Neural cell (in vitro differentiated cells): ENCODE measurements at regions not wholly inside any gene's neighbourhood (a gene's known extent, or its start where the extent isn't known, plus 50 kb on each side); places are given as distances from the start of the nearest gene placed in this dataset.

Experiments
- H2AFZ ChIP-seq: fragments of 200-600, 300-800 bp; sonication (generic), shearing (Covaris generic); 2 replicates; pipeline ENCODE4 v1.6.0; 2014; ENCODE audit warnings: low read depth, mild to moderate bottlenecking, antibody characterized with exemption, low read length, moderate library complexity
- H3F3A ChIP-seq: fragments of 200-600 bp; shearing (Covaris generic); 2 replicates; pipeline ENCODE4 v1.6.1; 2016; ENCODE audit warnings: mild to moderate bottlenecking, moderate library complexity, mixed read lengths, antibody characterized with exemption, low read length; ENCODE audit not compliant: insufficient read depth, poor library complexity, severe bottlenecking
- H3K27ac ChIP-seq: fragments of 200-600, 300-800 bp; sonication (generic), shearing (Covaris generic); 2 replicates; pipeline ENCODE4 v1.5.1; 2014; ENCODE audit warnings: mild to moderate bottlenecking, low read length, moderate library complexity
- H3K27me3 ChIP-seq: fragments of 300-800, 200-600 bp; sonication (generic), shearing (Covaris generic); 2 replicates; pipeline ENCODE4 v1.6.0; 2014; ENCODE audit warnings: mild to moderate bottlenecking, low read depth, low read length, moderate library complexity; ENCODE audit not compliant: insufficient read depth
- H3K36me3 ChIP-seq: fragments of 300-800, 200-600 bp; sonication (generic), shearing (Covaris generic); 2 replicates; pipeline ENCODE4 v1.5.1; 2014; ENCODE audit warnings: mild to moderate bottlenecking, antibody characterized with exemption, low read length, moderate library complexity; ENCODE audit not compliant: insufficient read depth
- H3K4me2 ChIP-seq: fragments of 300-800, 200-600 bp; sonication (generic), shearing (Covaris generic); 2 replicates; pipeline ENCODE4 v1.6.0; 2014; ENCODE audit warnings: mild to moderate bottlenecking, low read length
- H3K4me3 ChIP-seq: fragments of 300-800, 200-600 bp; sonication (generic), shearing (Covaris generic); 2 replicates; pipeline ENCODE4 v1.5.1; 2014; ENCODE audit warnings: mild to moderate bottlenecking, low read length, moderate library complexity
- H3K79me2 ChIP-seq: fragments of 200-600 bp; shearing (Covaris generic); replicated peaks from 2 replicates; pipeline ENCODE4 v1.6.0; 2014; ENCODE audit warnings: mild to moderate bottlenecking, low read length, moderate library complexity; ENCODE audit not compliant: insufficient read depth
- H3K9ac ChIP-seq: fragments of 300-800, 200-600 bp; sonication (generic), shearing (Covaris generic); 2 replicates; pipeline ENCODE4 v1.6.1; 2016; ENCODE audit warnings: mild to moderate bottlenecking, low read length, mixed read lengths
- H3K9me2 ChIP-seq: fragments of 200-600 bp; shearing (Covaris generic); 2 replicates; pipeline ENCODE4 v1.6.1; 2016; ENCODE audit warnings: mild to moderate bottlenecking, low read length, mixed read lengths; ENCODE audit not compliant: insufficient read depth
- H3K9me3 ChIP-seq: fragments of 200-600, 300-800 bp; sonication (generic), shearing (Covaris generic); 2 replicates; pipeline ENCODE4 v1.6.1; 2016; ENCODE audit warnings: mild to moderate bottlenecking, mixed run types, low read length, moderate library complexity, mixed read lengths
- H4K20me1 ChIP-seq: fragments of 200-600 bp; shearing (Covaris generic); 2 replicates; pipeline ENCODE4 v1.6.1; 2016; ENCODE audit warnings: mild to moderate bottlenecking, mixed run types; ENCODE audit not compliant: insufficient read depth
- EP300 ChIP-seq: fragments of 450-650 bp; conservative IDR thresholded peaks from 2 replicates; pipeline ENCODE4 v1.6.1; 2014; ENCODE audit warnings: antibody characterized with exemption, mild to moderate bottlenecking, moderate library complexity; ENCODE audit not compliant: poor library complexity, severe bottlenecking
- EZH2 ChIP-seq: fragments of 200-600, 300-800 bp; shearing (Covaris generic), sonication (generic); IDR thresholded peaks from 2 replicates; pipeline ENCODE4 v1.6.1; 2014; ENCODE audit warnings: antibody characterized with exemption, low read length, borderline replicate concordance, mild to moderate bottlenecking; ENCODE audit not compliant: insufficient read depth, poor library complexity, severe bottlenecking
- MXI1 ChIP-seq: fragments of 450-650 bp; conservative IDR thresholded peaks from 2 replicates; pipeline ENCODE4 v1.6.1; 2014; ENCODE audit warnings: antibody characterized with exemption, mild to moderate bottlenecking; ENCODE audit not compliant: poor library complexity, severe bottlenecking
- POLR2AphosphoS5 ChIP-seq: IDR thresholded peaks from 2 replicates; pipeline ENCODE4 v1.6.1; 2012
- RAD21 ChIP-seq: fragments of 450-650 bp; conservative IDR thresholded peaks from 2 replicates; pipeline ENCODE4 v1.6.1; 2014; ENCODE audit warnings: antibody characterized with exemption, mild to moderate bottlenecking, moderate library complexity
- SMC3 ChIP-seq: fragments of 450-650 bp; conservative IDR thresholded peaks from 2 replicates; pipeline ENCODE4 v1.6.1; 2014; ENCODE audit warnings: antibody characterized with exemption, mild to moderate bottlenecking, moderate library complexity; ENCODE audit not compliant: poor library complexity
- TAF1 ChIP-seq: IDR thresholded peaks from 2 replicates; pipeline ENCODE4 v1.6.1; 2012; ENCODE audit warnings: low read depth
- TF ChIP-seq, protein P1 (sequence below): fragments of 450-650 bp; IDR thresholded peaks from 2 replicates; pipeline ENCODE4 v1.5.1; 2014; ENCODE audit warnings: antibody characterized with exemption, mild to moderate bottlenecking, moderate library complexity; ENCODE audit not compliant: poor library complexity, severe bottlenecking
- TF ChIP-seq, protein P2 (sequence below): IDR thresholded peaks from 2 replicates; pipeline ENCODE4 v1.6.1; 2012; ENCODE audit warnings: borderline replicate concordance

DNA sequence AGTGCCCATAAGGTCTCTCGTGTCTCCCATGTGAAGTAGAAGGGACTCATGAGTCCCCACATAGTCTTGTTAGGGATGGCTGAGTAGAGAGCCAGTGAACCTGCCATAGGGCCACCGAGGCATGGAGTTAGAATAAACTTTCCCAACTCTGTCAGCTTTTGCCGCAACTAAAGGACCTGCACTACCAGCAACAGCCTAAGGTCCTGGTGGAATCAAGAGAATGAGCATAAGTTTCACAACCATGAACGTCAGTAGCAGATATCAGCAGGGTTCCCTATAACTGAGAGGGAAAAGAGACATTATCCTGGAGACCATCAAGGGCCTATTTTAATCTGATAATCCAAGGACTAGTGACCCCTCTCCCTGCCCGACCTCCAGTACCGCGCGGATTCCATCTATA, 60.3 kb upstream of the FNDC3B start:
- TF ChIP-seq RAD21 (no peak), SMC3 (no peak), EZH2 (no peak), POLR2AphosphoS5 (no peak), EP300 (no peak)
- no peak overlapping the region for H3K4me2 ChIP-seq
- no peaks in the 10 kb centered on the region for H3K27me3 ChIP-seq

DNA sequence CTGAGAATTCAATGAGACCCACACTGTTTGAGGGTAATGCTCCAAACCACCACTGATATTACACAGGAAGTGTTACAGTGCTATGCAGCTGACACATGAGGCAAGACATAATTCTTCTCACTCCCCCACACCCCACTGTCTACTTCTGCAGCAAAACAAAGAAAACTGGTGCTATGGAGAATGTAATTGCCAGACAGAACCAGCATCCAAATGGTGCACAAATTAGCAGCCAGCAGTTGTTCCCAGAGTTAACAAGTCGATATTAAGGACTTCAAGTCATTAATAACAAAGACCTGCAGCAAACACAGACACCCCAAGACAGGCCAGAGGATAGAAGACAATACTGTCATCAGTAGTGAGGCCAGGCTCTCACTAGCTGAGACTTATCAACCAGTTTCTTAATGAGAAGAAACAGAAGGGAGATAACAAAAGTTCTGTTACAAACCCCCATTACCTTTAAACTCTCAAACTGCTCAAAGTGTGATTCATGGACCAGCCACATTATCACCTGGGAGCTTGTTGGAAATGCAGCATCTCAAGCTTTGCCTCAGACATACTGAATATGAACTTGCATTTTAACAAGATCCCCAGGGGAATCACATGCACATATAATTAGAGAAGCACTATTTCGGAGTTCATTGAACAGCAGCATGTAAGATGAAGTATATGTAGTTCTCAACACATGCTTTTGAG, 58.7 kb upstream of the FNDC3B start:
- Histone ChIP-seq H3K27ac (no peak overlapping the region), H3K9me2 (no peaks in the 10 kb centered on the region), H2AFZ (no peak overlapping the region), H3K9me3 (no peaks in the 10 kb centered on the region), H3F3A (no peaks in the 10 kb centered on the region), H3K36me3 (no peaks in the 10 kb centered on the region), H3K4me2 (no peak overlapping the region), H3K79me2 (no peaks in the 10 kb centered on the region), H3K4me3 (no peak overlapping the region), H3K27me3 (no peaks in the 10 kb centered on the region), H3K9ac (no peak overlapping the region), H4K20me1 (no peaks in the 10 kb centered on the region)
- TF ChIP-seq MXI1: no peak
- no peak for TF ChIP-seq TAF1
- TF ChIP-seq RAD21: no peak
- no peak for TF ChIP-seq POLR2AphosphoS5
- TF ChIP-seq, protein P1, sequence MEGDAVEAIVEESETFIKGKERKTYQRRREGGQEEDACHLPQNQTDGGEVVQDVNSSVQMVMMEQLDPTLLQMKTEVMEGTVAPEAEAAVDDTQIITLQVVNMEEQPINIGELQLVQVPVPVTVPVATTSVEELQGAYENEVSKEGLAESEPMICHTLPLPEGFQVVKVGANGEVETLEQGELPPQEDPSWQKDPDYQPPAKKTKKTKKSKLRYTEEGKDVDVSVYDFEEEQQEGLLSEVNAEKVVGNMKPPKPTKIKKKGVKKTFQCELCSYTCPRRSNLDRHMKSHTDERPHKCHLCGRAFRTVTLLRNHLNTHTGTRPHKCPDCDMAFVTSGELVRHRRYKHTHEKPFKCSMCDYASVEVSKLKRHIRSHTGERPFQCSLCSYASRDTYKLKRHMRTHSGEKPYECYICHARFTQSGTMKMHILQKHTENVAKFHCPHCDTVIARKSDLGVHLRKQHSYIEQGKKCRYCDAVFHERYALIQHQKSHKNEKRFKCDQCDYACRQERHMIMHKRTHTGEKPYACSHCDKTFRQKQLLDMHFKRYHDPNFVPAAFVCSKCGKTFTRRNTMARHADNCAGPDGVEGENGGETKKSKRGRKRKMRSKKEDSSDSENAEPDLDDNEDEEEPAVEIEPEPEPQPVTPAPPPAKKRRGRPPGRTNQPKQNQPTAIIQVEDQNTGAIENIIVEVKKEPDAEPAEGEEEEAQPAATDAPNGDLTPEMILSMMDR: no peak
- TF ChIP-seq SMC3: no peak
- TF ChIP-seq, protein P2, sequence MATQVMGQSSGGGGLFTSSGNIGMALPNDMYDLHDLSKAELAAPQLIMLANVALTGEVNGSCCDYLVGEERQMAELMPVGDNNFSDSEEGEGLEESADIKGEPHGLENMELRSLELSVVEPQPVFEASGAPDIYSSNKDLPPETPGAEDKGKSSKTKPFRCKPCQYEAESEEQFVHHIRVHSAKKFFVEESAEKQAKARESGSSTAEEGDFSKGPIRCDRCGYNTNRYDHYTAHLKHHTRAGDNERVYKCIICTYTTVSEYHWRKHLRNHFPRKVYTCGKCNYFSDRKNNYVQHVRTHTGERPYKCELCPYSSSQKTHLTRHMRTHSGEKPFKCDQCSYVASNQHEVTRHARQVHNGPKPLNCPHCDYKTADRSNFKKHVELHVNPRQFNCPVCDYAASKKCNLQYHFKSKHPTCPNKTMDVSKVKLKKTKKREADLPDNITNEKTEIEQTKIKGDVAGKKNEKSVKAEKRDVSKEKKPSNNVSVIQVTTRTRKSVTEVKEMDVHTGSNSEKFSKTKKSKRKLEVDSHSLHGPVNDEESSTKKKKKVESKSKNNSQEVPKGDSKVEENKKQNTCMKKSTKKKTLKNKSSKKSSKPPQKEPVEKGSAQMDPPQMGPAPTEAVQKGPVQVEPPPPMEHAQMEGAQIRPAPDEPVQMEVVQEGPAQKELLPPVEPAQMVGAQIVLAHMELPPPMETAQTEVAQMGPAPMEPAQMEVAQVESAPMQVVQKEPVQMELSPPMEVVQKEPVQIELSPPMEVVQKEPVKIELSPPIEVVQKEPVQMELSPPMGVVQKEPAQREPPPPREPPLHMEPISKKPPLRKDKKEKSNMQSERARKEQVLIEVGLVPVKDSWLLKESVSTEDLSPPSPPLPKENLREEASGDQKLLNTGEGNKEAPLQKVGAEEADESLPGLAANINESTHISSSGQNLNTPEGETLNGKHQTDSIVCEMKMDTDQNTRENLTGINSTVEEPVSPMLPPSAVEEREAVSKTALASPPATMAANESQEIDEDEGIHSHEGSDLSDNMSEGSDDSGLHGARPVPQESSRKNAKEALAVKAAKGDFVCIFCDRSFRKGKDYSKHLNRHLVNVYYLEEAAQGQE: no peak
- TF ChIP-seq EP300: no peak
- no peak for TF ChIP-seq EZH2

More for the DNA sequence above, 60.3 kb upstream of the FNDC3B start:
- H2AFZ ChIP-seq: no peak overlapping the region
- no peak overlapping the region for H3K27ac ChIP-seq
- no peaks in the 10 kb centered on the region for H3K9me2 ChIP-seq
- no peaks in the 10 kb centered on the region for H4K20me1 ChIP-seq
- no peaks in the 10 kb centered on the region for H3K36me3 ChIP-seq
- H3K4me3 ChIP-seq: no peak overlapping the region
- H3K9me3 ChIP-seq: no peaks in the 10 kb centered on the region
- H3F3A ChIP-seq: no peaks in the 10 kb centered on the region
- no peaks in the 10 kb centered on the region for H3K79me2 ChIP-seq
- no peak overlapping the region for H3K9ac ChIP-seq
